UCSD-AML1 (cell line): ENCODE measurements at regions not wholly inside any gene's neighbourhood (a gene's known extent, or its start where the extent isn't known, plus 50 kb on each side); places are given as distances from the start of the nearest gene placed in this dataset.
"Not testable (repeated sequence)": the region's sequence is repeated elsewhere in the genome, so short reads cannot be mapped to it uniquely, and the experiment has no call there.

ENCODE experiments used
- DNase-seq: peaks from one replicate; lab custom pipeline; 2025; ENCODE audit not compliant: unreplicated experiment; lab: John Stamatoyannopoulos, UW

- DNase-seq, result no peak
Observed at GRCh38 chr12:87363497-87364084, 665.6 kb downstream of the C12orf50 start.

- DNase-seq, result no peak
Observed at GRCh38 chr12:87349681-87350080, 679.5 kb downstream of the C12orf50 start.

GRCh38 chr12:87348071-87348470 is 681.1 kb downstream of the C12orf50 start:
- DNase-seq, result no peak

GRCh38 chr12:87344699-87345098 is 684.5 kb downstream of the C12orf50 start:
- no peak for DNase-seq

- DNase-seq, result no peak
Observed at GRCh38 chr12:87338681-87339080, 690.5 kb downstream of the C12orf50 start.

GRCh38 chr12:87336814-87337336 is 692.3 kb downstream of the C12orf50 start:
- no peak for DNase-seq

GRCh38 chr12:87332987-87333726 is 696.0 kb downstream of the C12orf50 start:
- no peak for DNase-seq

GRCh38 chr12:87330071-87330555 is 699.1 kb downstream of the C12orf50 start:
- not testable (repeated sequence) for DNase-seq

GRCh38 chr12:87329076-87329863 is 699.9 kb downstream of the C12orf50 start:
- no peak for DNase-seq

- no peak for DNase-seq
Observed at GRCh38 chr12:87323369-87323768, 705.8 kb downstream of the C12orf50 start.

- no peak for DNase-seq
Observed at GRCh38 chr12:87320724-87321123, 708.5 kb downstream of the C12orf50 start.

- no peak for DNase-seq
Observed at GRCh38 chr12:87317302-87317701, 711.9 kb downstream of the C12orf50 start.

- DNase-seq, result no peak
Observed at GRCh38 chr12:87311206-87311605, 718.0 kb downstream of the C12orf50 start.

GRCh38 chr12:87310126-87310525 is 719.1 kb downstream of the C12orf50 start:
- no peak for DNase-seq

GRCh38 chr12:87305481-87305880 is 723.7 kb downstream of the C12orf50 start:
- no peak for DNase-seq

- DNase-seq, result no peak
Observed at GRCh38 chr12:87304406-87304805, 724.8 kb downstream of the C12orf50 start.

- DNase-seq, result no peak
Observed at GRCh38 chr12:87303396-87304012, 725.7 kb downstream of the C12orf50 start.

GRCh38 chr12:87302126-87302745 is 727.0 kb downstream of the C12orf50 start:
- DNase-seq, result no peak

- DNase-seq, result no peak
Observed at GRCh38 chr12:87290505-87290904, 738.7 kb downstream of the C12orf50 start.

- no peak for DNase-seq
Observed at GRCh38 chr12:87283886-87284285, 745.3 kb downstream of the C12orf50 start.

- no peak for DNase-seq
Observed at GRCh38 chr12:87283111-87283510, 746.1 kb downstream of the C12orf50 start.
